H1 (cell line): ENCODE measurements at regions not wholly inside any gene's neighbourhood (a gene's known extent, or its start where the extent isn't known, plus 50 kb on each side); places are given as distances from the start of the nearest gene placed in this dataset.

Experiments used
- CEBPB ChIP-seq: IDR thresholded peaks from 2 replicates; pipeline ENCODE4 v1.6.1; 2012; ENCODE audit warnings: low read depth, low read length
- FOSL1 ChIP-seq: IDR thresholded peaks from 2 replicates; pipeline ENCODE4 v1.6.1; 2011; ENCODE audit warnings: mild to moderate bottlenecking, low read depth, low read length, moderate library complexity; ENCODE audit not compliant: insufficient read depth
- GABPA ChIP-seq: IDR thresholded peaks from 2 replicates; pipeline ENCODE4 v1.6.1; 2011; ENCODE audit warnings: mild to moderate bottlenecking, low read length, moderate library complexity, borderline replicate concordance; ENCODE audit not compliant: insufficient read depth
- POLR2A ChIP-seq, 2 experiments: IDR thresholded peaks; 1 replicate in 1 of 2; 2 replicates in 1 of 2; pipeline ENCODE4 v1.6.1; 2011; ENCODE audit warnings: low read depth in 2 of 2, low read length in 2 of 2, mild to moderate bottlenecking in 2 of 2; ENCODE audit errors: control extremely low read depth in 1 of 2
- RNF2 ChIP-seq: fragments of 200-900, 300-1000 bp; sonication (generic); IDR thresholded peaks from 2 replicates; pipeline ENCODE4 v1.7.1; 2016; ENCODE audit warnings: borderline replicate concordance, low read depth, mild to moderate bottlenecking, antibody characterized with exemption, low read length; ENCODE audit not compliant: poor library complexity, severe bottlenecking; ENCODE audit errors: missing control alignments
- SIX5 ChIP-seq: IDR thresholded peaks from 2 replicates; pipeline ENCODE4 v1.6.1; 2011; ENCODE audit warnings: mild to moderate bottlenecking, low read depth, low read length
- SRF ChIP-seq: IDR thresholded peaks from 2 replicates; pipeline ENCODE4 v1.6.1; 2011; ENCODE audit warnings: mild to moderate bottlenecking, low read depth, low read length, moderate library complexity
- TF ChIP-seq, protein P1 (sequence below), 3 experiments: IDR thresholded peaks; 1 replicate in 2 of 3; 2 replicates in 1 of 3; pipeline versions ENCODE4 v1.5.1 to v1.6.1; 2011; ENCODE audit warnings: low read length in 3 of 3, mild to moderate bottlenecking in 3 of 3, inconsistent platforms in 2 of 3, low read depth in 1 of 3, moderate library complexity in 1 of 3; ENCODE audit not compliant: insufficient read depth in 1 of 3; ENCODE audit errors: control extremely low read depth in 1 of 3
- TF ChIP-seq, protein P2 (sequence below): IDR thresholded peaks from 2 replicates; pipeline ENCODE4 v1.6.1; 2011; ENCODE audit warnings: low read length, improper control_type of control experiment
- TF ChIP-seq, protein P3 (sequence below): IDR thresholded peaks from 2 replicates; pipeline ENCODE4 v1.6.1; 2012; ENCODE audit warnings: inconsistent platforms

DNA sequence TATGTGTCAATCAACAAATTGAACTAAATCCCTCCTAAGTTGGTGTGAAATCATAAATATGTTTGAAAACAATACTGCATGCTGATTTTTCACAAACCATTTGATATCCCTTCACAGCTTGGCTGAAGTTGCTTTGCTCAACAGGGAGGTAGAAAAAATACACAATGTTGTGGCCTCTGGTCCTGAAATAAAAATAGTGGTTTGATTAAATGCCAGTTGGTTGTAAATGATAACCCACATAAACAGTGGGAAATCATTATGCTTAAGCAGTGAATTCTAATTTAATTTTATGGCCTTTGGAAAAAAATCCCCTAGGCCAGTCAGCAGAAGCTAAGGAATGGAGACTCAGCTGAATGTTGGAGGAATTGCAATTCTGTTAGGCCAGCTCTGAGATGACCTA, 359.4 kb upstream of the CWC22 start:
- TF ChIP-seq POLR2A (IDR thresholded peaks at IDR 0.05; ENCODE audit: control extremely low read depth in 1 of 2, low read depth in 2 of 2, low read length in 2 of 2) (no peak), RNF2 (no peak), FOSL1 (no peak), CEBPB (no peak), GABPA (no peak), SRF (no peak), SIX5 (no peak)
- TF ChIP-seq, protein P1, sequence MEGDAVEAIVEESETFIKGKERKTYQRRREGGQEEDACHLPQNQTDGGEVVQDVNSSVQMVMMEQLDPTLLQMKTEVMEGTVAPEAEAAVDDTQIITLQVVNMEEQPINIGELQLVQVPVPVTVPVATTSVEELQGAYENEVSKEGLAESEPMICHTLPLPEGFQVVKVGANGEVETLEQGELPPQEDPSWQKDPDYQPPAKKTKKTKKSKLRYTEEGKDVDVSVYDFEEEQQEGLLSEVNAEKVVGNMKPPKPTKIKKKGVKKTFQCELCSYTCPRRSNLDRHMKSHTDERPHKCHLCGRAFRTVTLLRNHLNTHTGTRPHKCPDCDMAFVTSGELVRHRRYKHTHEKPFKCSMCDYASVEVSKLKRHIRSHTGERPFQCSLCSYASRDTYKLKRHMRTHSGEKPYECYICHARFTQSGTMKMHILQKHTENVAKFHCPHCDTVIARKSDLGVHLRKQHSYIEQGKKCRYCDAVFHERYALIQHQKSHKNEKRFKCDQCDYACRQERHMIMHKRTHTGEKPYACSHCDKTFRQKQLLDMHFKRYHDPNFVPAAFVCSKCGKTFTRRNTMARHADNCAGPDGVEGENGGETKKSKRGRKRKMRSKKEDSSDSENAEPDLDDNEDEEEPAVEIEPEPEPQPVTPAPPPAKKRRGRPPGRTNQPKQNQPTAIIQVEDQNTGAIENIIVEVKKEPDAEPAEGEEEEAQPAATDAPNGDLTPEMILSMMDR (IDR thresholded peaks at IDR 0.05; ENCODE audit: control extremely low read depth in 1 of 3, insufficient read depth in 1 of 3, low read depth in 1 of 3, low read length in 3 of 3), result no peak
- TF ChIP-seq, protein P2, sequence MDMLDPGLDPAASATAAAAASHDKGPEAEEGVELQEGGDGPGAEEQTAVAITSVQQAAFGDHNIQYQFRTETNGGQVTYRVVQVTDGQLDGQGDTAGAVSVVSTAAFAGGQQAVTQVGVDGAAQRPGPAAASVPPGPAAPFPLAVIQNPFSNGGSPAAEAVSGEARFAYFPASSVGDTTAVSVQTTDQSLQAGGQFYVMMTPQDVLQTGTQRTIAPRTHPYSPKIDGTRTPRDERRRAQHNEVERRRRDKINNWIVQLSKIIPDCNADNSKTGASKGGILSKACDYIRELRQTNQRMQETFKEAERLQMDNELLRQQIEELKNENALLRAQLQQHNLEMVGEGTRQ, result no peak
- TF ChIP-seq, protein P3, sequence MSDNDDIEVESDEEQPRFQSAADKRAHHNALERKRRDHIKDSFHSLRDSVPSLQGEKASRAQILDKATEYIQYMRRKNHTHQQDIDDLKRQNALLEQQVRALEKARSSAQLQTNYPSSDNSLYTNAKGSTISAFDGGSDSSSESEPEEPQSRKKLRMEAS, result no peak
